ENCODE measurements at regions not wholly inside any gene's neighbourhood (a gene's known extent, or its start where the extent isn't known, plus 50 kb on each side); places are given as distances from the start of the nearest gene placed in this dataset.
"Not testable (repeated sequence)": the region's sequence is repeated elsewhere in the genome, so short reads cannot be mapped to it uniquely, and the experiment has no call there.

- DNase-seq (ENCODE audit: low read depth): no peak
Measured at GRCh38 chr9:101881508-101881907, 143.1 kb upstream of the GRIN3A start.

GRCh38 chr9:101880846-101881245 is 142.4 kb upstream of the GRIN3A start:
- DNase-seq (ENCODE audit: low read depth): no peak

GRCh38 chr9:101878734-101879133 is 140.3 kb upstream of the GRIN3A start:
- DNase-seq (ENCODE audit: low read depth): no peak

GRCh38 chr9:101877439-101877838 is 139.0 kb upstream of the GRIN3A start:
- no peak for DNase-seq (ENCODE audit: low read depth)

GRCh38 chr9:101861472-101861871 is 123.0 kb upstream of the GRIN3A start:
- no peak for DNase-seq (ENCODE audit: low read depth)

GRCh38 chr9:101860920-101861319 is 122.5 kb upstream of the GRIN3A start:
- no peak for DNase-seq (ENCODE audit: low read depth)

GRCh38 chr9:101859620-101860019 is 121.2 kb upstream of the GRIN3A start:
- DNase-seq (ENCODE audit: low read depth): no peak

- DNase-seq (ENCODE audit: low read depth): no peak
Measured at GRCh38 chr9:101858026-101858425, 119.6 kb upstream of the GRIN3A start.

- DNase-seq (ENCODE audit: low read depth): no peak
Measured at GRCh38 chr9:101849102-101849707, 110.8 kb upstream of the GRIN3A start.

GRCh38 chr9:101848485-101848919 is 110.1 kb upstream of the GRIN3A start:
- DNase-seq (ENCODE audit: low read depth): no peak

GRCh38 chr9:101846161-101846560 is 107.7 kb upstream of the GRIN3A start:
- DNase-seq (ENCODE audit: low read depth): no peak

GRCh38 chr9:101840694-101841188 is 102.3 kb upstream of the GRIN3A start:
- DNase-seq (ENCODE audit: low read depth): no peak

- DNase-seq (ENCODE audit: low read depth): not testable (repeated sequence)
Measured at GRCh38 chr9:101838988-101839387, 100.5 kb upstream of the GRIN3A start.

- no peak for DNase-seq (ENCODE audit: low read depth)
Measured at GRCh38 chr9:101836021-101836420, 97.6 kb upstream of the GRIN3A start.

- no peak for DNase-seq (ENCODE audit: low read depth)
Measured at GRCh38 chr9:101832486-101832885, 94.0 kb upstream of the GRIN3A start.

GRCh38 chr9:101821450-101821849 is 83.0 kb upstream of the GRIN3A start:
- DNase-seq (ENCODE audit: low read depth): not testable (repeated sequence)

- DNase-seq (ENCODE audit: low read depth): not testable (repeated sequence)
Measured at GRCh38 chr9:101820983-101821382, 82.5 kb upstream of the GRIN3A start.

GRCh38 chr9:101814064-101814463 is 75.6 kb upstream of the GRIN3A start:
- no peak for DNase-seq (ENCODE audit: low read depth)

GRCh38 chr9:101807879-101808278 is 69.4 kb upstream of the GRIN3A start:
- DNase-seq (ENCODE audit: low read depth): not testable (repeated sequence)

GRCh38 chr9:101796044-101796443 is 57.6 kb upstream of the GRIN3A start:
- DNase-seq (ENCODE audit: low read depth): no peak

- no peak for DNase-seq (ENCODE audit: low read depth)
Measured at GRCh38 chr9:101795147-101795546, 56.7 kb upstream of the GRIN3A start.

GRCh38 chr9:101792475-101792874 is 54.0 kb upstream of the GRIN3A start:
- no peak for DNase-seq (ENCODE audit: low read depth)

GRCh38 chr9:101791938-101792337 is 53.5 kb upstream of the GRIN3A start:
- peak; percentile 0 for DNase-seq (ENCODE audit: low read depth)

GRCh38 chr9:101791533-101791932 is 53.1 kb upstream of the GRIN3A start:
- no peak for DNase-seq (ENCODE audit: low read depth)
